ENCODE measurements at regions not wholly inside any gene's neighbourhood (a gene's known extent, or its start where the extent isn't known, plus 50 kb on each side); places are given as distances from the start of the nearest gene placed in this dataset.

DNA sequence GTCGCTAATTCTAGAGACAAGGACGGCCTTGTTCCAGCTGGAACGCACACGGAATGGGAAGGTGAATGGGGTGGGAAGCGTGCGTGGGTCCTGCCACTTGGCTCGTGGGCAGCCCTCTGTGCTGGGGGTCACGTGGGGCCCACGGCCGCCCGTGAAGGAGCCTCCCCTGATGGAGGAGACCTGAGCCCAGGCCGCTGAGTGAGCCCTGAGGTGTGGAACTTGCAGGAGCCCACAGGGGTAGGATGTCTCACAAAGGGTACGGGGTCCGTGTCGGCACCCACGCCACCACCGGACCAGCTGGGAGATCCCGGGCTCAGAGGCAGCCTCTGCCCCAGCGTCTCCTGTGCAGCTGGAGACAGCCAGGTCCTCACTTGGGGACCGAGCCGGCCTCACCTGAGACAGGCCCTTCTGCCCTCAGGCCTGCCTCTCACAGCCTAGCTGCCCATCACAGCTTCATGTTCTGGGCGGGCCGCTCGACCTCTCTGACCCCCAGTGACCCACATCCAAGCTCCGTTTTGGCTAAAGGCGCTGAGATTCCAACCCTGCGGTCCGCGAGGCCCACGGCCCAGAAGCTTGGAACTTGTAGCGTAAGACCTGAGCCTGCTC is 84.8 kb downstream of the FOXL3 start:
- ATAC-seq (no peak), DNase-seq (peak in 2 of 3 donors; percentile 25 to 40)
- TF ChIP-seq CTCF (IDR thresholded peaks at IDR 0.05) = no peak
- H3K4me1 ChIP-seq (ENCODE audit: low read depth) = peaks cover 29% of the 10 kb centered on the region
- no peak overlapping the region for H3K4me3 ChIP-seq
- intact Hi-C loops (cut with DNase I, micrococcal nuclease) = no loop called here
- H3K9me3 ChIP-seq = no peaks in the 10 kb centered on the region
- no peaks in the 10 kb centered on the region for H3K36me3 ChIP-seq (ENCODE audit: low read depth)

- intact Hi-C loops (cut with DNase I, micrococcal nuclease) = no loop called here
- Histone ChIP-seq H3K36me3 (ENCODE audit: low read depth) (no peaks in the 10 kb centered on the region), H3K4me1 (ENCODE audit: low read depth) (peaks cover 24% of the 10 kb centered on the region), H3K4me3 (no peak overlapping the region), H3K9me3 (no peaks in the 10 kb centered on the region)
- no peak for TF ChIP-seq CTCF (IDR thresholded peaks at IDR 0.05)
- ATAC-seq = no peak
- peak in 2 of 3 donors; percentile 19 to 46 for DNase-seq
Measured at GRCh38 chr7:375321-375831, 85.4 kb downstream of the FOXL3 start.

DNA sequence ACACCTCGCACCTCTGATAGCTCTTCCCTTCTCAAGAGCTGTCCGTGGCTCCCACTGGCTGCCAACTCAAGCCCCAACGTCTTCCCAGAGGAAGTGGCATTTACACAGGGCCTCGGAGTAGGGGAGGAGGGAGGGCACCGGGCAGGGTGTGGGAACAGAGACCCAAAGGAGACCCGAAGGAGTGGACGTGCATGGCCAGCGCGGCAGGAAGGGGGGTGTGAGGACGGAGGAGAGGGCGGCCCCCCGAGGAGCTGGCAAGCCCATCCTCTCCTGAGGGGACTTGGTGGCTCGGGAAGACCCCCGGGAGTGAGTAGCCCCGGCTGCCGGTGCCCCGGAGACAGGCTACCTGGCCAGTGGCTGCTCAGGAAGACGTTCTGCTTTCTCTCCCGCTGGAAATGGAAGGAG is 85.9 kb downstream of the FOXL3 start:
- ATAC-seq (no peak), DNase-seq (no peak)
- Histone ChIP-seq H3K4me1 (ENCODE audit: low read depth) (peaks cover 22% of the 10 kb centered on the region), H3K9me3 (no peaks in the 10 kb centered on the region), H3K4me3 (no peak overlapping the region), H3K36me3 (ENCODE audit: low read depth) (no peaks in the 10 kb centered on the region)
- intact Hi-C loops (cut with DNase I, micrococcal nuclease) = no loop called here
- no peak for TF ChIP-seq CTCF (IDR thresholded peaks at IDR 0.05)

DNA sequence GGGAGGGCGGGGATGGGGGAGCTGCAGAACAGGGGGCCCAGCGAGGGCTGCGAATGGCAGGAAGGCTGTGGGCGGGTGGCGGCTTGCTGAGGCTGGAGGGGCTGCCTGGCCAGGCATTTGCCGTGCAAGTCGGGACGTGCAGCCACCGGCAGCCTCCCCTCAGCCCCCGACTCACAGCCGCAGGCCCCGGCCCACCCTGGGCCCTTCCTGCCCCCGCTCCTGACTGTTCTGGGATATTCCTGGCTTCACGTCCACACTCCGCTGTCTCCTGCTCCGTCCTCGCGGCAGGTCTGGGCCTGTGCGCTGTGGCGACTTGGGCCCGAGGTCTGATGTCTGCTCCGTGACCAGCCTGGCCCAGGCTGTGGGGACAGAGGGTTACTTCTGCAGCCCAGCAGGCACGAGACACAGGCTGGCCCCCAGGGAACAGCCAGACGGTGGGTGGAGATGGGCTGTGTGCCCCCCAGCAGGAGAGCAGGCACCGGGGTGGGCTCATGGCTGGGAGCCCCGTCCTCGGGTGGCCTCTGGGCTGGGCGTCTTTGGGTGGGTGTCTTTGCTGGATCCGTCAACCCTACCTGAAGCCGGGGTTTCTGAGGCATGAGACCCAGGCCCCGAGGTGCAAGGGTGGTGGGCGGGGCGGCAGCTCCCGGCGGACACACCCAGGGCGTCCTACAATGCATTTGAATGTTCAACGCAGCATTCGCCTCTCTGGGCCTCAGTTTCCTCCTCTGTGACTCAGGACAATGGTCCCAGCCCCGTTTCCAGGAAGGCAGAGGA is 86.5 kb downstream of the FOXL3 start:
- Histone ChIP-seq H3K4me3 (no peak overlapping the region), H3K9me3 (no peaks in the 10 kb centered on the region), H3K4me1 (ENCODE audit: low read depth) (peaks cover 19% of the 10 kb centered on the region), H3K36me3 (ENCODE audit: low read depth) (no peaks in the 10 kb centered on the region)
- no peak for TF ChIP-seq CTCF (IDR thresholded peaks at IDR 0.05)
- intact Hi-C loops (cut with DNase I, micrococcal nuclease) = no loop called here
- ATAC-seq (no peak), DNase-seq (peak in 2 of 3 donors; percentile 24 to 36)

DNA sequence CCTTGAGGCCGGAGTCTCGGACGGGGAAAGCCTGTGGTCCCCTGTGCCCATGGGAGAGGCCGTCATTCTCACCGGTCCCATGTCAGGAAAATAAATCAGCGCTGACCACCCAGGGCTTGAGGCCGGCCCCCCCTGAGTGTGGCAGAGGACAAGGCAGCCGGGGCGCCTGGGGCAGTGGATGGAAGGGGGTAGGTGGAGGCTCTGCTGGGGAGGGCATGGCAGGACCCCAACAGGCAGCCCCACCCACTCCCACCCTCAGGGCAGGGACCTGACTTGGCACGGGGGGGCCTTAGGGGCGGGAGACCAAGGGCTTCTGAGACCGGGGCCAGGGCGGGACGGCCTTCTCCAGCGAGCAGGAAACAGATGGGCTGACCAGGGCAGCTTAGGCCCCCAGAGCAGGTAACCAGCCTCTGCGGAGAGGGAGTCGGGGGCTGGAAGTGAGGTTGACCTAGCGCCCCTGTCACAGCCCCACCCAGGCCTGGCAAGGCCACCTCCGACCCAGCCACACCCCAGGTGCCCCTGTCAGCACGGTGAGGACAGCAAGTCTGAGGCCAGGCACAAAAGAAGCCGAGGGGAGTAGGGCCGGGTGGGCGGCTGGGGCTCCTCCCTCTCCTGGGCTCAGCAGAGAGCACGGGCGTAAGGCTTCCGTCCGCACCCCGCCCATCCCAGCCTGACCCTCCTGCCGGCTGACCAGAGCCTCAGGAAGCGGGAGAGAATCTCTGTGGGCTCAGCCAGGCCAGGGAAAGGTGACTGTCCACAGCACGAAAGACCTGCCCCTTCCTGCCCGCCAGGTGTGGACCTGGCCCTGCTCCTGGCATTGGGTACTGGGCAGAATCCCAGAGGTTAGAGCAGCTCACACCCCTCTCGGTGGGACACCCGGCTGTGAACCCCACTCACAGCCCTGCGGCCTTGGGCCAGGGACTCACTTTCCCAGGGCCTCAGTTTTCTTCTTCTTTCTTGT is 87.4 kb downstream of the FOXL3 start:
- no peaks in the 10 kb centered on the region for H3K9me3 ChIP-seq
- H3K4me1 ChIP-seq (ENCODE audit: low read depth) = peaks cover 19% of the 10 kb centered on the region
- ATAC-seq (no peak), DNase-seq (peak in 2 of 3 donors; percentile 28 to 46)
- TF ChIP-seq CTCF (IDR thresholded peaks at IDR 0.05) = no peak
- no peak overlapping the region for H3K4me3 ChIP-seq
- no peaks in the 10 kb centered on the region for H3K36me3 ChIP-seq (ENCODE audit: low read depth)
- intact Hi-C loops (cut with DNase I, micrococcal nuclease) = no loop called here

Measured in mucosa of descending colon (tissue), 3 donors.